Sigmoid colon (tissue), 6 donors: ENCODE measurements at regions not wholly inside any gene's neighbourhood (a gene's known extent, or its start where the extent isn't known, plus 50 kb on each side); places are given as distances from the start of the nearest gene placed in this dataset.

Experiments
- DNase-seq: peaks from one replicate; pipeline ENCODE4 v3.0.0-alpha.2; 2019
- H3K27ac ChIP-seq, 4 donors: fragments of 200-600 bp; sonication (generic); one replicate each; pipeline ENCODE4 v1.5.1; 2016 to 2019; ENCODE audit warnings: mild to moderate bottlenecking in 1 of 4
- H3K27me3 ChIP-seq, 3 donors: fragments of 200-600 bp; sonication (generic); one replicate each; pipeline ENCODE4 v1.5.1; 2019; ENCODE audit warnings: mild to moderate bottlenecking in 1 of 3
- H3K36me3 ChIP-seq, 4 donors: fragments of 200-600 bp; sonication (generic); one replicate each; pipeline ENCODE4 v1.5.1; 2016 to 2019
- H3K4me1 ChIP-seq, 4 donors: fragments of 200-600 bp; sonication (generic); one replicate each; pipeline ENCODE4 v1.5.1; 2017 to 2019
- H3K4me3 ChIP-seq, 4 donors: fragments of 200-600 bp; sonication (generic); one replicate each; pipeline ENCODE4 v1.5.1; 2017 to 2019; ENCODE audit warnings: mild to moderate bottlenecking in 2 of 4, moderate library complexity in 1 of 4
- H3K9me3 ChIP-seq, 4 donors: fragments of 200-600 bp in 3 of 4; sonication (generic) in 3 of 4; one replicate each; pipeline versions ENCODE4 v1.5.1 to v1.6.1; 2013 to 2019
- CTCF ChIP-seq, 4 experiments: fragments of 450-650 bp in 3 of 4; fragments of 200-600 bp in 1 of 4; IDR thresholded peaks; one replicate each; pipeline ENCODE4 v1.5.1; 2016 to 2019; ENCODE audit warnings: antibody characterized with exemption in 4 of 4, mild to moderate bottlenecking in 3 of 4, moderate library complexity in 2 of 4
- EP300 ChIP-seq, 4 donors: sonication (generic); formaldehyde crosslinking; IDR thresholded peaks; one replicate each; pipeline ENCODE4 v1.6.1; 2017; ENCODE audit warnings: antibody characterized with exemption in 4 of 4
- POLR2A ChIP-seq, 2 donors: fragments of 450-650 bp; IDR thresholded peaks; one replicate each; pipeline ENCODE4 v1.6.1; 2016; ENCODE audit warnings: antibody characterized with exemption in 2 of 2, mild to moderate bottlenecking in 2 of 2, moderate library complexity in 2 of 2
- POLR2AphosphoS5 ChIP-seq, 4 donors: sonication (generic); formaldehyde crosslinking; IDR thresholded peaks; one replicate each; pipeline ENCODE4 v1.6.1; 2017; ENCODE audit warnings: antibody characterized with exemption in 4 of 4
- WGBS, 2 donors: extraction: QIAGEN DNeasy Blood & Tissue Kit; methylation state at CpG; one replicate each; pipeline ENCODE4 v1.1.7; 2013; 5-methylcytosine and 5-hydroxymethylcytosine counted together
- intact Hi-C: fragments of 100-400 bp; cut with DNase I; formaldehyde crosslinking; loops from one replicate; pipeline ENCODE4 v1.15.1; 2023
- donor health status: healthy with polysubstance abuse.
- donor health status: healthy.

- DNase-seq: no peak
- WGBS, 2 donors: 69 to 85% methylated on average over 2 of the region's 2 CpGs
- TF ChIP-seq CTCF (IDR thresholded peaks at IDR 0.05) (no peak), POLR2A (IDR thresholded peaks at IDR 0.05) (no peak)
- H3K36me3 ChIP-seq: no peaks in the 10 kb centered on the region
- peaks cover 0 to 50% (median 32%) of the 10 kb centered on the region in 4 donors for H3K4me1 ChIP-seq
- no peaks in the 10 kb centered on the region for H3K27me3 ChIP-seq
- H3K27ac ChIP-seq: no peak overlapping the region
- no peak overlapping the region for H3K4me3 ChIP-seq
- H3K9me3 ChIP-seq: no peaks in the 10 kb centered on the region
- intact Hi-C loops: no loop called here
These were observed 161.7 kb downstream of the GLI2 start for GRCh38 chr2:120897399-120897798.

GRCh38 chr2:120898496-120898895 lies 162.8 kb downstream of the GLI2 start:
- TF ChIP-seq POLR2A (IDR thresholded peaks at IDR 0.05): no peak
- no peak for TF ChIP-seq CTCF (IDR thresholded peaks at IDR 0.05)
- TF ChIP-seq EP300 (IDR thresholded peaks at IDR 0.05): no peak
- TF ChIP-seq POLR2AphosphoS5 (IDR thresholded peaks at IDR 0.05): no peak
- Histone ChIP-seq H3K27me3 (no peaks in the 10 kb centered on the region), H3K9me3 (no peaks in the 10 kb centered on the region), H3K27ac (peak overlapping the region in 1 of 4 donors; percentile 37), H3K36me3 (no peaks in the 10 kb centered on the region), H3K4me3 (no peak overlapping the region), H3K4me1 (peaks cover 0 to 40% (median 24%) of the 10 kb centered on the region in 4 donors)
- DNase-seq: no peak
- WGBS, 2 donors: 74 to 86% methylated on average over 5 of the region's 5 CpGs
- intact Hi-C loops: no loop called here

- intact Hi-C loops: no loop called here
- 68 to 73% methylated on average over 18 of the region's 18 CpGs for WGBS, 2 donors
These were observed 163.5 kb downstream of the GLI2 start for GRCh38 chr2:120898961-120899750.

GRCh38 chr2:120899771-120900170 lies 164.1 kb downstream of the GLI2 start:
- Histone ChIP-seq H3K27ac (peak overlapping the region in 1 of 4 donors; percentile 43), H3K9me3 (no peaks in the 10 kb centered on the region), H3K4me1 (peaks cover 0 to 42% (median 31%) of the 10 kb centered on the region in 4 donors), H3K27me3 (no peaks in the 10 kb centered on the region), H3K36me3 (no peaks in the 10 kb centered on the region), H3K4me3 (no peak overlapping the region)
- no peak for DNase-seq
- TF ChIP-seq CTCF (IDR thresholded peaks at IDR 0.05) (no peak), POLR2A (IDR thresholded peaks at IDR 0.05) (no peak)
- intact Hi-C loops: no loop called here
- 69 to 74% methylated on average over 6 of the region's 6 CpGs for WGBS, 2 donors

More at GRCh38 chr2:120898961-120899750, 163.5 kb downstream of the GLI2 start:
- H3K27ac ChIP-seq: peak overlapping the region in 1 of 4 donors; percentile 43
- no peak for DNase-seq
- H3K4me1 ChIP-seq: peaks cover 0 to 38% (median 25%) of the 10 kb centered on the region in 4 donors
- TF ChIP-seq CTCF (IDR thresholded peaks at IDR 0.05) (no peak), POLR2A (IDR thresholded peaks at IDR 0.05) (no peak), EP300 (IDR thresholded peaks at IDR 0.05) (no peak), POLR2AphosphoS5 (IDR thresholded peaks at IDR 0.05) (no peak)
- H3K36me3 ChIP-seq: no peaks in the 10 kb centered on the region
- H3K27me3 ChIP-seq: no peaks in the 10 kb centered on the region
- no peaks in the 10 kb centered on the region for H3K9me3 ChIP-seq
- no peak overlapping the region for H3K4me3 ChIP-seq

- Histone ChIP-seq H3K4me3 (no peak overlapping the region), H3K36me3 (no peaks in the 10 kb centered on the region), H3K27me3 (no peaks in the 10 kb centered on the region), H3K4me1 (peaks cover 0 to 56% (median 40%) of the 10 kb centered on the region in 4 donors), H3K27ac (no peak overlapping the region), H3K9me3 (no peaks in the 10 kb centered on the region)
- intact Hi-C loops: no loop called here
- DNase-seq: no peak
- WGBS, 2 donors: 80 to 86% methylated on average over 7 of the region's 7 CpGs
- TF ChIP-seq POLR2AphosphoS5 (IDR thresholded peaks at IDR 0.05): no peak
- TF ChIP-seq EP300 (IDR thresholded peaks at IDR 0.05): no peak
- no peak for TF ChIP-seq POLR2A (IDR thresholded peaks at IDR 0.05)
- no peak for TF ChIP-seq CTCF (IDR thresholded peaks at IDR 0.05)
These were observed 165.5 kb downstream of the GLI2 start for GRCh38 chr2:120901201-120901600.
